HG03469 (cell line): ENCODE measurements at regions not wholly inside any gene's neighbourhood (a gene's known extent, or its start where the extent isn't known, plus 50 kb on each side); places are given as distances from the start of the nearest gene placed in this dataset.

Source experiments
- ATAC-seq: cut with Tn5 transposase; IDR thresholded peaks from one replicate; pipeline ENCODE4 v1.9.1; 2021; ENCODE audit warnings: mild to moderate bottlenecking, moderate library complexity, moderate number of reproducible peaks; ENCODE audit not compliant: unreplicated experiment

DNA sequence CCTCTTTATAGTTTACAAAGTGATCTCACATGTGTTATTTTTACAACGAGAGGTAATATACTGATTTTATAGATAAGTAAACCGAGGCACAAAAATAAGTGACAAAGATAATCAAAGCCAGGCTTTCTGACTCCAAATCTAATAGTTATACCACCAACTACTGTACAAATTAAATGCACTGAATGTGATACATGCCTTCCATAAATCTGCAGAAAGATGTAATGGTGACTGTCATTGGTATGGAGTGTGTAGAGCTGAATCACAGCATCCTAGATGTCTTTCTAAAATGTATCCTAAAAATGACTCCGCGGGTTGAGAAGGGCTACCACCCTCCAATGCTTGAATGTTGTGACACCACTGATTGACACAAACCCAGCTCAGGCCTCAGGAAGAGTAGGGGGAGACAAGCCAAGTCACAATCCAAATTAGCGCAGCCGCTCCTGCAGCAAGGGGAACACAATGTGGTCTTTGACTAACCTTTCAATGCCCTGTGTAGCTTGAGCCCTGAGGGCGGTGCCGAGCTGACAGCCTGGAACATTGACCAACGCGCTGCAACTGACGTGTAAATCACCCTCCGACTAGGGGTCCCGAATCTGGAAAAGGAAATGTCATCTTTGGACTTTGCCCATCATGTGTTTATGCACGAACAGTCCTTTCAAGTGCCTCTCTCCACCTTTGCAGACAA is 136.8 kb downstream of the OLIG3 start:
- no peak for ATAC-seq

DNA sequence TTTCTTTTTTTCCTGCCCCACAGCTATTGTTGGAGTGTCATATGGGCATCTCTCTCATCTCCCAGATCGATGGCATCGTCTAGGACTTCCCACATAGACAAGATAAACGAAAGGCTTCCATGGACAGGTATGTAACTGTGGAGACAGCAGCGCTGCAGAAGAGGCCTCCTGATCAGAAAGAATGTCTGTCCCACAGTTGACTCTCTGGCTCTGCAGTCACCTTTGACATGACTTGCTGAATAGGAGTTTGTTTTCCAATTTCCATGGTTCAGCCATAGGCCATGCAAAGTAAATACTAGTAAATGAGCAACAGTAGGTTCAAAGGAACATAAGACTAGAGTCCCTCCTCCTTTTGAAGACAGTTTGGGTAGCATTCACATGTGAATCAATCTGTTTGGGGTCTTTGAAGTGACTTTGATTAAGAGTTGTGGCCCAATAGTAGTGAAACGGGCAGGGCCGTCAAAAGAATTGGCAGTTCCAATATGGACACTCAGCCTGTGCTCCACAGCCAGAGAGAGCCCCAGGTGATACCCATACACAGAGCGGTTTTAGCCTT is 134.7 kb upstream of the IFNGR1 start:
- ATAC-seq = no peak

DNA sequence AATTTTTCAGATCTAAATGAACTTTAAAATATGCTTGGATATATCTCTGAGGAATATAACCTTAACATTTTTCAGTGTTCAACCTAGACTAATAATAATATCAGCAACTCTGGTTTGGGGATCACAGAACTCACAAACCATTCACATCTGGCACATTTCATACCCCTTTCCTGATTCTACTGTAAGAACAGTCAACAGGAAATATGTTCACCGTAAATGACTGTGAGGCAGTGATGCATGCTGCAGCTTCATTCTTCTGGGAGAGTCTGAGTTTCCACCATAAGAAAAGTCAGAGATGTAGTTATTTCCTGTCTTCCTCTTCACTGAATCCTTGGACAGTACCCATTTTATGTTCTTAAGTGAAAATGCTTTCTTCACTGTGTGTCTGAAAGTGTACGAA is 134.2 kb upstream of the IFNGR1 start:
- no peak for ATAC-seq

DNA sequence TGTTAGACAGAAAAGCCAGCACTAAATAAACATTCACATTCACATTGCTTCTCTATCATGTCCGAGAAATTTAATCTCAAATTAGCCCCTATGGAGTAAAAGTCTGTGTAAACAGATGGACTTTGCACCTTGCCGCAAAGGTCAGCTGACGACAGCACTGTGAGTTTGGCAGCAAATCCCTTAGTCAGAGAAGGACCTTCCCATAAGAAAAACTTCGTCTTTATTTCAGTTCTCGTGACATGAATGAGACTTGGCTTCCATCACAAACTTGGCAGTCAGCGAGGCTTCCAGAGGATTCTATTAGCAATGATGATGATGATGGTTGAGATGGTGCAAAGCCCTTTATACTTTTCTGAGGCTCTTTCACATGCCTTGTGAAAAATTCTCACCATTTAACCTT is 133.7 kb upstream of the IFNGR1 start:
- ATAC-seq = no peak

DNA sequence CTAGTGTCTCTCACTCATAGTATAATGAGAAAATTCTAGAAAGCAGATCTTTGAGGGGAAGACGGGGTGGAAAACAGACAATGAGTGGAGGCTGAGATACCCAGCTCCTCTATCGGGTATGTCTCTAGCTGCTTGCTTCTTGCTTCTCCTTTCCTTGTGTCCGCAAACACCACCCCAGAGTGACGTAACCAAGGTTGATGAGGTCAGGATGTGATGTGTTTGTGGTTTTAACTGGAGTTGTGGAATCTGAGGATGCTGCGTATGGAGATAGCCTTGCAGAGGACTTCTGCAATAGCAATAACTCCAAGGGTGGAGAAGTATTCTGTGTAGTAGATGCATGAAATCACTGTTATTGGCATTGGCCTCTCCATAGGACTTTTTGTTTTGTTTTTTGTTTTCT is 132.7 kb upstream of the IFNGR1 start:
- no peak for ATAC-seq

DNA sequence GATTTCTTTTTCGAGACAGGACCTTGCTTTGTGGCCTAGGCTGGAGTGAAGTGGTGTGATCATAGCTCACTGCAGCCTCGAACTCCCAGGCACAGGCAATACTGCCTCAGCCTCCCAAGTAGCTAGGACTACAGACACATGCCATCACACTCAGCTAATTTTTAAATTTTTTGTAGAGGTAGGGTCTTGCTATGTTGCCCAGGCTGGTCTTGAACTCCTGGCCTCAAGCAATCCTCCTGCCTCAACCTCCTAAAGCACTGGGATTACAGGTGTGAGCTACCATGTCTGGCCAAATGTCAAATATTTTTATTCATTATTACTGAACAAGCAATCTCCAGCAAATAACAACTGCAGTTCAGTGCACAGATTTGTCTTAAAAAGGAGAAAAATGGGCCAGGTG is 131.7 kb upstream of the IFNGR1 start:
- ATAC-seq = no peak

DNA sequence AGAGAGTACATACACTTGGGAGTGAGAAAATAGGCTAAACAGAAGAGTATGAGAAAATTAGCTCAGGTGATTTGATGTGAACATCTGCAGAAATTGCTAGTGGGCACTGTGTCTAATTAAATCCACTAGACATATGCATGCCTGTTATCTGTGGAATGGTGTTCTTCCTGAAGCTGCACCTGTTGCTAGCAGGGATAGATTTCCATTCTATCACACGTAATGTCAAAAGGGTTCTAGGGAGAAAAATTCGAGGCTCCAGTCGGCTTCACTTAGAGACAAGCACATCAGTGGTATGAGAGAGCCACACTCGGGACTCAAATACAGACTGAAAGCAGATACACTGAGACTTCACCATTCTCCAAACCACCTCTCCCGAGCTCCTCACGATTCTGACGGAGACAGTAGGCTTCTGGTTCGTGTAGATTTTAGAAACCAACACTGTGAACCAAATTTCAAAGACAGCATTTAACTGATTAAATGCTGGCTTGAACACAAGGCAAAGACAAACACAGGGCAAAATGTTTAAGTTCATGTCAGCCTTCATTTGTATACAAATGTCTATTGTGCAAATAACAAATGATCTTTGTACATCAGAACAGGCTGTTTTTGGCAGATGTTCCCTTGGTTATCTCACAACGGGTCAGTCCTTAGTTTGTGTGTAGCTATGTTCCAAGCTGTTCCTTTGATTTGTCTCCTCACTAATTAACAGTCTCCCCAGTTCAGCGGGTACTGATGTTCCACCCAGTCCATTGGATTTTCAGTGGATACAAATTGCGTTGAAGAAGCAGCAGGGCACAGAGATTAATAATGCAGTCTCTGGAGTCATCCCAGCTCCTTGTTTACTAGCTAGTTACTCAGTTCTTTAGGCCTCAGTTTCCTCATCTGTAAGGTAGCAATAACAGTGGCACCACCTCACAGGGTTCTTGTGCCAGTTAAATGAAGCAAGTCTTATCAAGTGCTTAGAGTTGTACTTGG is 131.0 kb upstream of the IFNGR1 start:
- ATAC-seq = no peak

DNA sequence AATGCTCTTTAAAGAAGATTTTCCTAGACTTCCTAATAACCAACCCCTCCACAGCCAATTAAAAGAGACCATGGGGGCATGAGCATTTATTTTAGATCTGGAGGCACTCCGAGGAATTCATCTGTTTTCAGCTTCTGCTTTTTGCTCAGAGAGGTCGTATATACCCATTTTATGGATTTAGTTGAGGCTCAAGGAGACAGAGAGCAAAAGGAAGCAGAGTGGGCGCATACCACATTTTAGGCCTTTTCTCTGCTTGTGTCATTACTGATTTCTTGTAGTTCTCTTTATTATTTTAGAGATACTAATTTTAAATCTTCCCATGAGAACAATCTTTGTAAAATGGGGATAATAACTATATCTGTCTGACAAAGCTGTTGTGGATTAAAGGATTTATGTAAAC is 129.6 kb upstream of the IFNGR1 start:
- no peak for ATAC-seq

DNA sequence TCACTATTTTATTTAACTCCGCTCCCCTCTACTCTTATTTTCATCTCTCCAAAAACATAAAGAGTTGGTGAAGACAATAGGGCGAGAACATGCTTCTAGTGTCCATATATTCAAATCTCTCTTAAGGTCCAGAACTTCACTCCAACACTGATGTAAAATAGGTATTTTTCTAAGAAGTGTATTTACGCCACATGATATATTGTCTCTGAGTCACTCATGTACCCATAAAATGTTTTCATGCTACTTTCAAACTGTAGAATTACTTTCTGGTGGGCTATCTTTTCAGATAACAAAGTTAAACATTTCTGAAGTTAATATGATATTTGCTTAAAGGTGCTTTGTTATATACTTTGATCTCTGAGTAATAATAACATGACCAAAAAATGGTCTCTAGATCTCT is 124.1 kb upstream of the IFNGR1 start:
- no peak for ATAC-seq

DNA sequence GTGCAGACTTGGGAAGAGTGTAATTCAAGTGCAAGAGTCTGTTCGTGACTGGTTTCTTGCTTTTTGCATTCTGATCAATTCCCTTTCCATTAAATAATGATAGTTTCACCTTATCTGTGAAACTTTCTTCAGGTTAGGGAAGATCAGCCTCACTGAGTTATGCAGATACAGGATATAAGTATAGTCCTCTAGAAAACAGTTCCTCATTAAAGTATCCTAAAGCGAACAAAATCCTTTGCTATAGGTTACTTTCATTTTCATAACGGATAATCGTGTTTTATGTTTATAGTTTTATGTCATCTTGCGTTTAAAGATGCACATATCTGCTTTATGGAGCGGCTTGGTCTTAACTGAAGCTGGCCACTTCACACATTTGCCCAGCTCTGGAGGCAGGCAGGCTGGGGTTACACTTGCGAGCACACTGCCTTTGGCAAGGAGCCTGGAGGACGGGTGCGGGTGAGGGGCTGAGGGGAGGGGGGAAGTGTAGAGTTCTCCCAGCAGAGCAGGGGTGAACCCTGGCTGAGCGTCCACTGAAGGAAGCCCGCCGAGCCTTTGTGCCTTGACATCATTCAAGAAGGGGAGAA is 123.5 kb upstream of the IFNGR1 start:
- no peak for ATAC-seq

DNA sequence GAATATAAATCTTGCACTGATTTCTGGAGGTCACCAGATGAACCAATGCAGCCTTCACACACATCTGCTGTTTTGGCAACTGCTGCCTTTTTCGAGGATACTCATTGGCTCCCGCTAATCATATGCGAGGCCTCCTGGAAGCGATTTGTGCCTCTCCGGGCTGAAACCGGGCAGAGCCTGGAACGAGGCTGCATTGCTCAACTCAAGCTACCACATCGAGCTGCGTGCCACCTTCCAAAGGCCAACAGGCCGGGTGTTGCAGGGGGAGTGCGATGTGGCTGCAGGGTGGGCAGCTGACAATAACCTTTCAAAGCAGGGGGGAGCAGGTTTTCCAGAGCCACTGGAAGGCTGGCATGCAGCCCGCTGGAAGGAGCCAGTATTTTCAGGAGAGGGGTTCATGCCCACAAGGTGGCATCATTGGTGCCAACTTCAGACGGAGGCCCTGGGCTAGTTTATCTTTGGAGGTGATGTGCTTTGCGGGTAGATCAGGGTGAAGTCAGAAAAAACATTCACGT is 122.6 kb upstream of the IFNGR1 start:
- no peak for ATAC-seq

DNA sequence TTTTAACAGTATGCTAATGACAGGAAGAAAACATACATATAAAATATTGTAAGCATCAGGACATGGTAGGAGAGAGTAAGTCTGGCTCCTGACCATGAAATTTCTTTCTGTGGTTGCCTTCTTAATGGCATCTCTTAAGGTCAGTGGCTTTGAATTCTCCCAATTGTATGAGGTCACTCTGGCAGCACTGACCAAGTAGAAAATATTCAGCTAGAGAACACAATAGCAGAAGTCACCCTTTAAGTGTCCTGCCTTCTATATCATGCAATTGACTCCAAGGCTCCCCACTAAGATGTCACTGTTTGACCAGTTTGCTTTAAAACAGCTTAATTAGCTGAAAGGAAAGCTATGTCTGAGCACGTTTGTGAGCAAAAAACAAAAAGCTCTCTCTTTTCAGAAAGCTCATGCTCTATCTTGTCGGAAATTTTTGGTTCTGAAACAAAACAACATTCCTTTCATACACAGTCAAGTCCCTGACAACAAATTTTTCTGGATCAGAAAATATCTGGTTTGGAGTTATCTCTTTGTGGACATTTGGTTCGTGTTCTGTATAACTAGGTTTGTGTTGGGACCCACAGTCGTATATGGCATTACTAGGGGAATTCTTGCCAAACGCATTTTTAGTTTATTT is 120.9 kb upstream of the IFNGR1 start:
- ATAC-seq = no peak

DNA sequence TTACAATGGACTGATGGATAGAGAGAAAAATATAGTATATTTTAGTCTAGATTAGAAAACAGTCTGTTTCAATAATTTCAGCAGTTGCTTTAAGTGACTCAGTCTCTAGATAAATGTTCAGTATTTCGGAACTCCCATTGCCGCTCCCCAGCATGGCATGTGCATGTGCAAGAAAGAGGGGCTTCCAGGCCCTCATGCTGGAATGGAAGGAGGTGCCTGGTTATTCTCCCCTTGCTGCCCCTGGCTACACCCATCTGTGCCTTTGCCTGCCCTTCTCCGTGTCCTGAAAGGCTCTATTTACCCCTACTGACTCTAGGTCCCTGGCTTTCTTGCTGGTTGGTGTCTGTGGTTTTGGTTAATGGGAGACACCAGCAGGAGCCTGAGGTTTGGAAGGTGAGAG is 115.7 kb upstream of the IFNGR1 start:
- no peak for ATAC-seq

DNA sequence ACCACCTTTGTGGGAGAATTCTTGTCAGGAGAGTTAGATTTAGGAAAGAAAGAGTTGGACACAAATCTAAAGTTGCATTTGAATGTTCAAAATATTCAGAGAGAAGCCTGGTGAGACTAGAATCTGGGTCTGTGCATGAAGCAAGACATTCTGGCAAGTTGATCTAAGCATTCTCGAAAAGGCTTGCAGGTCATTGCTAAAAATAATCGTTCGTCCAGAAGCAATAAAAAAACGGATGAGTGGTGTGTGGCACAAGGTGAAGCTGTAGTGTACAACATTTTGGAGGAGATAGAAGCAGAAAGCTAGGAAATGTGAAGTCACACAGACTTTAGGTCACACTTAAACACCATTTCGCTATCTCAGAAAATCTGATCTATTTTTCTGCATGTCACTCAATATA is 114.9 kb upstream of the IFNGR1 start:
- no peak for ATAC-seq

DNA sequence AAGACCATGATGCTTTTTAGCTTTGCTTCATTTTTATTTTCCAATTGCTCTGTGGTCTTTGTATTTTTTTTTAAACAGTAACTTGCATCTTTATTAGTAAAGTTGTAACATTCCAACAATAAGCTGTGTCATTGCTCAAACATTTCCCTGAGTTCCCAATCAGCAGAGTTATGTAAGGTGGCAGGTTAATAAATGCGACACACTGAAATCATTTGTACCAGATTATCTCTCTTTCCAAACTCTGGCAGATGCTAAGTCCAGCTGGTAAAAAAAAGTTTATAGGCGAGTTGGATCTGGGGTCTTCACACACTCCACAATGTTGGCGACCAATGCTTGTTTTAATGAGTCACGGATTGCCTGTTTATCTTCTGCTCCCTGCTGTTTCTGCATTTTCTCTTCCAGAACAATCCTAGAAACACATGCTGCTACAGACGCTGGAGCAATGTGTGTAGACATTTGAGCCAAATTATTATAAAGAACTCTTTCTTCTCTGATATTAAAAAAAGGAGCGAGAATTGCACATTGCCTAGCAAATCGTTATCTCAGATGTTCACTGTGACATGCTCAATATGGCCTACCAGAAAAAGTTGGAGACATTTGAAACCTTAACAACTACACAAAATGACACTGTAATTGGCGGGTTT is 113.6 kb upstream of the IFNGR1 start:
- no peak for ATAC-seq

DNA sequence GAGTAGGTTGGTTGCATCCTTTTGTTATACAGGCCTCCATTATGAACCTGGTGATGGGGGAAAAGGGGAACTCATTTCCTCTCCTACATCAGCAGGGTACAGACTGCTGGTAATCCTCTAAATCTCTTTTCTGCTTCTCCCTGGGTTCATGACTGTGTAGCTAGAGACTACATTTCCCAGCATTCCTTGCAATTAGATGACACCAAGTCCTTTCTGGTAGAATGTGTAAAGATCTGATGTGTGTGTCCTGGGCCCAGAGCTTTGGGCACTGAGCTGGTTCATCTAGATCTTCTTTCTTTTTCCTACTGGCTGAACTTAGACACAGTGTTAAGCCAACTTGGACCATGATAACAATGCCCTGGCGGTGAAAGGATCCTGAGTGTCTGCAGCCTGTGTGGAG is 104.7 kb upstream of the IFNGR1 start:
- no peak for ATAC-seq

DNA sequence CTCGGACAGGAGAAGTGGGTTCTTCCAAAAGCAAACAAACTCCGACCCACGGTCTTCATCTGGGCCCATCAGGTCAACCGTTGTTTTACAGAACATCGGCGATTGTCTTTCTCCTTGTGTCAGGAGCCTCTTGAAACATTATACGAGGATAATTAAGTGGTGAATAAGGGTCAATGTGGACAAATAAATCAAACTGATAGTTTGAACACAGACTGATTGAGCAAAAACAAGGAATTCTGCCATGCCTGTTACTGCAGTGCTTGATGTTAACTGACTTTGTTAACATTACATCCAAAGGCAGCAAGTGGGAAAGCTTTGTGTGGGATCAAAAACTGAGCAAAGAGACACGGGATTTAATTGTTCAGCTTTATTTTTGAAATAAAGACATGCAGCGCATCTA is 101.1 kb upstream of the IFNGR1 start:
- no peak for ATAC-seq

DNA sequence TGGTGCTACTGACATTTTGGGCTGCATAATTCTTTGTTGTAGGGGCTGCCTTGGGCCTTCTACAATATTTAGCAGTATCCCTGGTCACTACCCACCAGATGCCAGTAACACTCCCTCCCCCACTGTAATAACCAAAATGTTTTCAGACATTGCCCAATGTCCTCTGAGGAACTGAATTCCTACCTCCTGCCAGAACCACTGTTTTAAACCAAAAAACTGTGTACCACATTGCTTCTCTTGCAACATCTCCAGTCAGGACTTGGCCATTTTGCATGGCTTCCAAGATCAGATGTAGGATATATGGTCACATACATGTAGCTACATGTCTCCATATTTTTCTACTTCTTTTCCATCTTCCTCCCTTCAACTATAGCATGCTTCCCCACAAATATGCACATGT is 97.4 kb upstream of the IFNGR1 start:
- ATAC-seq = no peak

DNA sequence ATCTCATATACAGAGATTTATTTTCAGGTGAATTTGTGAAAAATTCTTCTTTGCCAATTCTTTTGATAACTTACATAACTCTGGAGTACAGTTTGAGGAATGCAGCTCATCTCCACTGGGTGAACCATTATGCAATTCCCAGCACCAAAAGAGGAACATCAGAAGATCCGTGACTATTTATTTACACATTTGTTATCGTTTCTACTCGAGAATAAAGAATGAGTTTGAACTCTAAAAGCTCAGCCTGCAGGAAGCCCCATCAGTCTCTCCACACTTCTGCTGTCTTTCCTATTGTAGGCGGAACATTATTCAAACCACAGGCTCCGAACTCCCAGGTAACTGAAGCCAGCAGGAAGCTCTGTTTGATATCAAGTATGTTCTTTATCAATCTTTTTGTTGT is 95.9 kb upstream of the IFNGR1 start:
- ATAC-seq = no peak
